GM19324 (cell line): ENCODE measurements at regions not wholly inside any gene's neighbourhood (a gene's known extent, or its start where the extent isn't known, plus 50 kb on each side); places are given as distances from the start of the nearest gene placed in this dataset.

Experiments used
- ATAC-seq: cut with Tn5 transposase; IDR thresholded peaks from one replicate; pipeline ENCODE4 v1.9.1; 2021; ENCODE audit warnings: mild to moderate bottlenecking, moderate library complexity; ENCODE audit not compliant: unreplicated experiment, low FRiP score

DNA sequence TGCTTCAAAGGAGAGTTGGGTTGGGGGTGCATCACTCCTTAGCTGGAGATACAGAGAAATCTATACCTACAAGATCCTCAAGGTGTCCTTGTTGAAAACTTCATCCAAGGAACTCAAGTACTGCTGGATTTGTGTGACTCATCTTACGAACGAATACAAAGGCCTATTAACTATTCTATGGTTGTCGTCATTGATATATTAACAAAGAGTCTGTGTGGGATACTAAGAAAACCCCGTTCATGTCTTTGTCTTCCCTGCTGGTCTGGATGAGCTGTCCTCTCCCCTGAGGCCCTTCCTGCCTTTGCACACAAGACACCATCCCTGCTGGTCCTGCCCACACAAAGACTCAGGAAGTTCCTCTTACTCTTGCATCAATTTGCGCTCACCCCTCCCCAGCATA lies 54.9 kb upstream of the IRF2 start:
- no peak for ATAC-seq

DNA sequence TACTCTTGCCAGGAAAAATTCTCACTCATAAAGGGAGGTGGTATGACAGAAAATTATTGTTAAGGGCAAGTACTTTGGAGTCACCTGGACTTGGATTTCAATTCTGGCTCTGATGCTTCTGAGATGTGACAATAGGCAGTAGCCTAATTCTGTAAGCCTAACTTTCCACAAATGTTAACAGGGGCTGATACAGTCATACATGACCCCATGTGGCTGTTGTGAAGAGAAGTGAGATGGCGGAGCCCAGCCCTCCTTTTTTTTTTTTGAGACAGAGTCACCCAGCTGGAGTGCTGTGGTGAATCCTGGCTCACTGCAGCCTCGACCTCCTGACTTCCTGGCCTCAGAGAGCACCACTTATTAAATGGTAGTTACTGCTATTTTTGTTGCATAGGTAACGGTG lies 54.4 kb upstream of the IRF2 start:
- ATAC-seq = no peak

DNA sequence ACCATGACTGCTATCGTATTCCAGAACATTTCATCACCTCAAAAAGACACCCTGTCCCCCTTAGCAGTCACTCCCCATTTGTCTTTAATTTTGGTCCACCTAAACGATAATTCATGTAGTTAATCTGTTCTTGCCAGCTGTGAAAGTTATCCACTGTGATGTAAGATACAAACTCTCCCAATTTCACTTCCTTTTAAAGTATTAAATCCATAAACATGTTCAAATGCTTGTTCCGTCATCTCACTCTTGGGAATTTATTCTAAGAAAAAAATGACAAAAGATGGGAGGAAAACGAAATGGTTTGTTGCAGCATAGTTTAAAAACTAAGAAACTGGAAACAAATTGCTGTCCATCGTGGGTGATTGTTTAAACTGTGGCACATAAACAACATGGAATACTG lies 53.7 kb upstream of the IRF2 start:
- no peak for ATAC-seq

DNA sequence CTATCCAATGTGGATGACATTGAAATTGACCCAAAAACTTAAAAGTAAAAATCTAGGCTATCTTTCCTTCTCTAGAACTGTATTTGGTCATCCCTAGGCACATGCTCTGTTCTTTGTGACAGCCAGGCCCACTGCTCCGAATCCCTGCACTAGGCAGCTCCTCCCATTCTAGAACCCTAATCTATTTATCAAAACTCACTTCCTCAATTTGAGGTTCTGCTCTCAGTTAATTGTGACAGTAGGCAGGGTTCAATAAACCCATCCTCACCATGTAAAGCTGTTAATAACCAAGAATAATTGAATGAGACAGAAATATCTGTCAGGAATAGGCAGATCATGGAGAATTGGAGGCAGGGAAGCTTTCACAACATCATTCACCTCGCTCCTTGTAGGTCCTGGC lies 51.9 kb upstream of the IRF2 start:
- no peak for ATAC-seq
